Stimulated activated CD4-positive, alpha-beta T cell treated with anti-CD3 and anti-CD28 coated beads, TNF-alpha, amount 100 ng/mL, for 48 hours (primary cell): ENCODE measurements at regions not wholly inside any gene's neighbourhood (a gene's known extent, or its start where the extent isn't known, plus 50 kb on each side); places are given as distances from the start of the nearest gene placed in this dataset.
"Not testable (repeated sequence)": the region's sequence is repeated elsewhere in the genome, so short reads cannot be mapped to it uniquely, and the experiment has no call there.

ENCODE experiments used
- DNase-seq, 3 donors: peaks; one replicate each; pipeline ENCODE4 v3.0.0-alpha.2; 2020; ENCODE audit warnings: low read depth in 3 of 3

GRCh38 chr20:57831993-57832585 lies 122.3 kb upstream of the PMEPA1 start:
- DNase-seq, result no peak

DNA sequence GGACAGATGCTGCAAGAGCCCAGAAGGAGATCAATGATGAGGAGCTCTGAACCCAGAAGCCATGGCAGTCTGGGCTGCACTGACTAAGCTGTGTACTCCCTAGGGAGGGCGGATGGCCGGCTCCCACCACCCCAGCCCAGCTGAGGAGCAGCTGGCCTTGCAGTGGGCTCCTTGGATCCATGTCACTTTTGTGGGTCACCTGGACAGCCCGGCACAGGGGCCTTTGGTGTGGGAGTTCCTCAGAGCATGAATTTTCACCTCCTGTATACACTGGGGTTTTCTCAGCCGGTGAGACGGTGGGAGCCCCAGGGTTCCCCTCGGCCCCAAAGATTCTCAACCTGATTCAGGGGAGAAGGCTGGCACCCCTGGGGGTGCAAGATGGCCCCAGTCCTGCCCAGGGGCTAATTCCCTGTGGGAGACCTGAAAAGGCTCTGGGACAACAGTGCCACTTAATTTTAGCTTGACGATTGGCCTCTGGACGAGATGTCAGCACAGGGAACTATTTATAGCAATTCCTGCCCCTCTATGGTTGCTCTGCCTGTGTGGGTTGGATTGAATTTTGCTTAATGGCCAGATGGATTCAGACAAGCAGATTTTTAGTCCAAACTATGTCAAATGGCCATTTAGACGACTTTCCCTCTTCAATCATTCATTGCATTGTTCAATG lies 121.6 kb upstream of the PMEPA1 start:
- no peak for DNase-seq

GRCh38 chr20:57830515-57830895 lies 120.7 kb upstream of the PMEPA1 start:
- DNase-seq, result no peak

- DNase-seq, result no peak
Observed at GRCh38 chr20:57829805-57830514, 120.1 kb upstream of the PMEPA1 start.

DNA sequence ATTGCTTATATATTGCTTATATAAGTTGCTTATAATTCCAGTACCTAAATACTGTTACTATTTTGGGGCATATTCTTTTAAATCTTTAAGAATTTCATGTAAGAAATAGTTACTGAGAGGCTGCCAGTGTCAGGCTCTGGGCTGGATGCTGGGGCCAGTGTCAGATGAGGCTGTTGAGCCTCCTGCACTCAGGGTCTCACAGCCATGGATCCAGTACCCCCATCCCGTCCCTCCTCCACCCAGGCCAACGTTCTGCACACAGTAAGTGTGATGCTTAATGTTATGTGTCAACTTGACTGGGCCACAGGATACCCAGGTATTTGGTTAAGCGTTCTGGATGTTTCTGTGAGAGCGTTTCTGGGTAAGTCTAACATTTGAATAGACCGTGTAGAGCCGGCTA lies 119.5 kb upstream of the PMEPA1 start:
- no peak for DNase-seq

DNA sequence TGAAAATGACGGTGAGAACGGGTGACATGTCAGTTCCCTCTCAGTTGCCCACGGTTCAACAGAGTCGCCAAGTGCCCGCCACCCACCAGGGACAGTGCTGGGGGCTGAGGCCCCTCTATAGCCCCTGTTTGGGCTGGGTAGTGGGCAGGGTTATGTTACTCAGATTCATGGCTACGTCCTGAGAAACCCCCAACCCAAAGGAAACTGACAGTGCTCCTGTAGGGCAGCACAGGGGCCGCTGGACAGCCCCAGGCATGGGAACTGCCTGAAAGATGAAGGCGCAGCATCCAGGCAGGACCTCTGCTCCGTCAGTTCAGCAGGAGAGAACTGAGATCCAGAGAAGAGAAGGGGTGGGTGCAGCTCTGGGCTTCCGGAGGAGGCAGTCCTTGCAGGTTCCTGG lies 118.9 kb upstream of the PMEPA1 start:
- no peak for DNase-seq

- no peak for DNase-seq
Observed at GRCh38 chr20:57826666-57827287, 117.0 kb upstream of the PMEPA1 start.

DNA sequence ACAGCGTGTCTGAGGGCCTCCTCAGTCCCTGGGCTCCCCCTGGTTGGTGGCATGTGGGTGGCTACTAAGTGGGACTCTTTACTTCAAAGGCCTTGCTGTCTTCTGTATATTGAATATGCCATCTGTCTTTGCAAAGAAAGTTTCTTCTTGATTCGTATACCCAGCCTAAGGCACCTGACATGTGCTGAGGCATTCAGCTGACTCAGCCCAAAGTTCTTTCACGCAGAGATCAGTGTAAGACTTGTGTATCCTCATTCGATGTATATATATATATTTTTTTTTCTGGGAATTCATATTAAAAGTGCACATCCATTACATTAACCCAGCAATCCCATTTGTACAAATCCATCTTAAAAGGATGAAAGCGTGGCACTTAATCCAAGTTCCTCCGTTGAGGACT lies 115.1 kb upstream of the PMEPA1 start:
- no peak for DNase-seq

- no peak for DNase-seq
Observed at GRCh38 chr20:57821935-57822334, 112.1 kb upstream of the PMEPA1 start.

GRCh38 chr20:57819691-57820380 lies 110.0 kb upstream of the PMEPA1 start:
- DNase-seq, result no peak

DNA sequence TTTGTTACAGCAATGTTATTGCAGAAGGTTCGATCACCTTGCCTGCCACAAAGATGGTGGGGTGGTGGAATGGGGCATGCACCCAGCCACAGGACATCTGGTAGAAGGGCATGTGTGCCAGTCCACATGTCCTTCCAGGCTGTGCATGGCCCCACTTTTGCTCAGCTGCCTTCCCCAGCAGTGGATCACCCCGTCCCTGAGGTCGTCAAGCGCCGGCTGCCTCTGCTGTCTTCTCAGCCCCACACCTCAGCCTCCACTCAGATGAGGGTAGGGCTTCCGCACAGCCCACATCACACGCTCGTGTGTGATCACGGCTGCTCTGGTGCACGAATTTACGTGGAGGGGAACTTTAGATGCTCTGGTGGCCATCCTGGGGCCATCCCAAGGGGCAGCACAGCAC lies 109.5 kb upstream of the PMEPA1 start:
- no peak for DNase-seq

GRCh38 chr20:57818418-57819181 lies 108.8 kb upstream of the PMEPA1 start:
- no peak for DNase-seq

DNA sequence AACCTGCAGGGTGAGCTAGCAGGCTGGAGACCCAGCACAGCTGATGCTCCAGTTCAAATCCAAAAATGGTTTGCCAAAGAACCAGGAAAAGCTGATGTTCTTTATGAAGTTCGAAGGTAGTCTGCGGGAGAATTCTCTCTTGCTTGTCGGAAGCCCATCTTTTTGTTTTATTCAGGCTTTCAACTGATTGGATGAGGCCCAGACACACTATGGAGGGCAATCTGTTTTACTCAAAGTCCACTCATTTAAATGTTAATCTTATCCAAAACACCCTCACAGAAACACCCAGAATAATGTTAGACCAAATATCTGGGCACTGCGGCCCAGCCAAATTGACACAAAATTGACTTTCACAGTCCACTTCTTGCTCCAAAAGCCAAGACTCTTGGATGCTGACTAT lies 105.6 kb upstream of the PMEPA1 start:
- no peak for DNase-seq

GRCh38 chr20:57814529-57814928 lies 104.7 kb upstream of the PMEPA1 start:
- no peak for DNase-seq

DNA sequence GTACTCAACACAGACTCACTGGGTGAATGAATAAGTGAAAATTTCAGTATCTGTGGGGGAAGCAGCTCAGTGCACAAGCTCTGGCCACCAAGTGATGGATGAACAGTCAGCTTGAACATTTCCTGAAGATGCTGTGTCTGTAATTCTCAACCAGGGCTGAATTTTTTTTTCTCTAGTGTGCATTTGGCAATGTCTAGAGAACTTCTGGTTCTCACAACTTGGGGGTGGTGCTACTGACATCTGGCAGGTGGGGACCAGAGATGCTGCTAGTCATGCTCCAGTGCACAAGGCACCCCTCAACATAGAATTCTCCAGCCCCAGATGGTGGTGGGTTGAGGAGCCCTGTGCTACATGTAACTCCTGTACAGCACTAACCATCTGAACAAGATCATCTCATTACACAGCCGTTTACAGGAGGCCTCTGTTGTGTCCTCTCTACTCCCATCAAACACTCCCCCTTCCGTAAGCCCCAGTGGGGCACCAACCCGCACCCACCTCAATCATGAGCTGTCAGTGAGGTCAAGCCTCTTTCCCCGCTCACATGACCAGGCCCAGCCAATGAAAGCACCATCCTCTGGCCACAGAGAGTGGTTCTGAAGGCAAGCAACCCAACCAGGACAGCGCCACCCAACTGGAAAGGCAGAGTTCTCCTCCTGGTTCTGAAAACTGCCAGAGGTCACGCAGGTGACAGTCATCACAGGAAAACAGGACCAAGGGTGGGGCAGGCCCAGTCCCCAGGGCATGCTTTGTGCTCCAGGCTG lies 103.9 kb upstream of the PMEPA1 start:
- no peak for DNase-seq

DNA sequence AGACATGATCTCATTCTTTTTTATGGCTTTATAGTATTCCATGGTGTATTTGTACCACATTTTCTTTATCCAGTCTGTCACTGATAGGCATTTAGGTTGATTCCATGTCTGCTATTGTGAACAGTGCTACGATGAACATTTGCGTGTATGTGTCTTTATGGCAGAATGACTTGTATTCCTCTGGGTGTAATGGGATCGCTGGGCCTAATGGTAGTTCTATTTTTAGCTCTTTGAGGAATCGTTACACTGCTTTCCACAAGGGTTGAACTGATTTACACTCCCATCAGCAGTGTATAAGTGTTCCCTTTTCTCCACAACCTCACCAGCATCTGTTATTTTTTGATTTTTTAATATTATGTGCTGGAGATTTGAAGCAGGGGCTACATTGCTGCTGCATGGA lies 102.8 kb upstream of the PMEPA1 start:
- DNase-seq, result not testable (repeated sequence)

DNA sequence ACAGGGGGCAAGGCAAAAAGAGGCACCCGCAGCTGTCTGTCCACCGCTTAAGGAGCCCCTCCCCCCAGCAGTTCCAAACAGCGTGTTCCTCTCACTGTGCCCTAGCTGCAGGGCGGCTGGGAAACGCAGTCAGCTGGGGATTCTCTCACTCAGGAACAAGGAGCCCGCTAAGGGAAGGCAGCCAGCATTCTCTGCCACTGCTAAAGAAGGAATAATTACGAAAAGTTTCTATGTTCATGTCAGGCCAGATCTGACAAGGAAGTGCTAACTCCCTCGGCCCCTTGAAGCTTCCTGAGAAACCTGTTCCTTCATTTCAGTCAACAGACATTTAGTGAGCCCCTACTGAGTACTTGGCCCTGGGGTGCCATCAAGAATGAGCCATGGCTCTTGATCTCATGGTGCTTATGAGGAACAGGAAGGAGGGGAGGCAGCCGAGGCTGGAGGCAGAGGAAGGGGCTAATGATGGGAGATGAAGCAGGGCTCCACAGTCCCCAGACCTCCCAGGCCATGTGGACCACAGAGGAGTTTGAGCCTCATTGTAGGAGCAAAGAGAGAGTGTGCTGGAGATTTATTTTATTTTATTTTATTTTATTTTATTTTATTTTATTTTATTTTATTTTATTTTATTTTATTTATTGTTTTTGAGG lies 101.7 kb upstream of the PMEPA1 start:
- no peak for DNase-seq

DNA sequence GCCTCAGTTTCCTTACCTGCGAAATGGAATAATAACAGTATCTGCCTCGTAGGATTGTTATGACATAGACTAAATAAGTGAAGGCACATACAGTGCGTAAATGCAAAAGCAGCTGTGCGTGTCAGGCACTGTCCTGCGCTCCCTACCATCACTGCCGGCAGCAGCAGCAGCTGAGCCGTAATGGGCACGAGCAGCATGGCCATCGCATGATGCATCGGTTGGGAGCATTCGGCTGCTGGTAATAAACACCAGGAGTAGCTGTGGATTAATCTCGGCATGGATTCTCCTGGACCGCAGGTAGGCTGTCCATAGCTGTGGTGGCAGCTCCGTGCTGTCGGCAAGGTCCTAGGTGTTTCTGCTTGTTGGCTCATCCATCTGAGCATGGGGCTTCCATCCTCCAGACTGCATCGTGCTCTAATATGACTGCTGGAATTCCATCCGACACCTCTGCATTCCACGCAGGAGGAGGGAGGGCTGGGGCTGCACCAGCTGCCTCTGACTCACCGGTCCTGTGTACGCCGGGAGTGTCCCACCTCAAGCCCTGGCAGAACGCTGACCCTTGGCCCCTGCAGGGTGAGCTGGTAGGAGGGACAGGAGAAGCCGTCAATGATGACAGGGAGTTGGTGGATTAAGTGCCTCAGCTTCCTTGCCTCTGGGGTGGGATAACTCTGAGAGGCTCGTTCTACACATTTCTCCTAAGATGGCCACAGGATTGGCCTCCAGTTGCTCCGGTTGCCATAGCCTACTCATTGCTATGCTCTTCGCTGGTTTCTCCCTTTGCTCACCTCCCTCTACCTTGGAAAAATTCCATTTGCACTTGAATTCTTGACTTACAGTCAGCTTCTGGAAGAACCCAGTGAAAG lies 100.9 kb upstream of the PMEPA1 start:
- DNase-seq, result no peak

DNA sequence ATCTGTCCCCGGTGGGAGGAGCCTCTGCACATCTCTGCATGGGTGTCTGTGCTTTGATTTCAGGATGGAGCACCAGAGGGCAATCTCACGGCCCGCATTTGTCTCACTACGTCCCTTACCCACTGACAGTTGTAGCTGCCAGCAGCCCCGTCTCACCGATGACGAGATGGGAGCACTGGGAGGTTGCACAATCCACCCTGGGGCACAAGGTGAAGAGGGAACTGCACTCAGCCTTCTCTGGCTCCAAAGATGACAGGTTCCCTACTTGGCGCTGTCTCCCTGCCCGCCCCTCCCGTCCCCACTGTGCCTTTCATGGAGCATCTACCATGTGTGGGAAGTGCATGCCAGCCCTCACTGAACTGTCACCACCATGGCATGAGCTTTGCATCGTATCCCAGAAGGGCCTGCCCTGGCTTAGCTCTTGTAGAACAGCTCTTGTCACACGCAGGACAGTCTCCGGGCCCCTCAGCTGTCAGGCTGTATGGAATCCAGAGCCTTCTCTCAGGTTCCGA lies 99.9 kb upstream of the PMEPA1 start:
- DNase-seq, result no peak
